Fibroblast of lung (primary cell): ENCODE measurements at regions not wholly inside any gene's neighbourhood (a gene's known extent, or its start where the extent isn't known, plus 50 kb on each side); places are given as distances from the start of the nearest gene placed in this dataset.
A peak's percentile ranks its signal among the peaks of the same experiment; 100 is the strongest.

Source experiments
- DNase-seq, 2 donors: peaks; one replicate each; pipeline versions ENCODE4 v3.0.0 to v3.0.0-alpha.2; 2010; ENCODE audit warnings: low read depth in 2 of 2
- H2AFZ ChIP-seq: 2 replicates; pipeline ENCODE4 v1.5.1; 2012; ENCODE audit warnings: low read length, control low read depth, inconsistent platforms
- H3K27ac ChIP-seq: 2 replicates; pipeline ENCODE4 v1.5.1; 2011; ENCODE audit warnings: low read length, control low read depth; ENCODE audit not compliant: insufficient read depth
- H3K27me3 ChIP-seq: 2 replicates; pipeline ENCODE4 v1.5.1; 2011; ENCODE audit warnings: mild to moderate bottlenecking, low read length; ENCODE audit not compliant: control insufficient read depth, insufficient read depth
- H3K36me3 ChIP-seq: 2 replicates; pipeline ENCODE4 v1.5.1; 2011; ENCODE audit warnings: low read length; ENCODE audit not compliant: control insufficient read depth, insufficient read depth
- H3K4me1 ChIP-seq: 2 replicates; pipeline ENCODE4 v1.5.1; 2011; ENCODE audit warnings: low read length; ENCODE audit not compliant: control insufficient read depth, insufficient read depth; ENCODE audit errors: extremely low read depth
- H3K4me2 ChIP-seq: 2 replicates; pipeline ENCODE4 v1.5.1; 2011; ENCODE audit warnings: low read length, control low read depth; ENCODE audit not compliant: insufficient read depth; ENCODE audit errors: extremely low read depth
- H3K4me3 ChIP-seq, 4 experiments: fragments of 200-600 bp in 1 of 4; sonication (generic) in 1 of 4; replicated peaks in 1 of 4; 2 replicates each; pipeline ENCODE4 v1.5.1; 2011 to 2016; ENCODE audit warnings: low read length in 4 of 4, low read depth in 3 of 4, mild to moderate bottlenecking in 3 of 4, control low read depth in 2 of 4, inconsistent platforms in 1 of 4, mixed read lengths in 1 of 4; ENCODE audit not compliant: insufficient read depth in 1 of 4; ENCODE audit errors: control extremely low read depth in 1 of 4
- H3K79me2 ChIP-seq: 2 replicates; pipeline ENCODE4 v1.5.1; 2012; ENCODE audit warnings: mild to moderate bottlenecking, low read length, inconsistent platforms; ENCODE audit not compliant: control insufficient read depth, insufficient read depth
- H3K9ac ChIP-seq: 2 replicates; pipeline ENCODE4 v1.5.1; 2011; ENCODE audit warnings: mild to moderate bottlenecking, low read length, control low read depth; ENCODE audit not compliant: insufficient read depth
- H3K9me3 ChIP-seq: 2 replicates; pipeline ENCODE4 v1.5.1; 2012; ENCODE audit warnings: low read depth, low read length; ENCODE audit not compliant: control insufficient read depth, insufficient read depth
- H4K20me1 ChIP-seq: 2 replicates; pipeline ENCODE4 v1.5.1; 2011; ENCODE audit warnings: low read length; ENCODE audit not compliant: control insufficient read depth, insufficient read depth; ENCODE audit errors: extremely low read depth
- CTCF ChIP-seq, 2 donors: IDR thresholded peaks in 1 of 2; conservative IDR thresholded peaks in 1 of 2; 1 replicate in 1 of 2; 2 replicates in 1 of 2; pipeline ENCODE4 v1.5.1; 2011 to 2012; ENCODE audit warnings: low read length in 2 of 2, control low read depth in 1 of 2, inconsistent platforms in 1 of 2, low read depth in 1 of 2, mild to moderate bottlenecking in 1 of 2
- EZH2 ChIP-seq: IDR thresholded peaks from 2 replicates; pipeline ENCODE4 v1.5.1; 2012; ENCODE audit warnings: low read length, control low read depth, mild to moderate bottlenecking; ENCODE audit errors: missing control alignments

- Histone ChIP-seq H2AFZ (no peak overlapping the region), H3K9ac (no peak overlapping the region), H3K27me3 (no peaks in the 10 kb centered on the region), H3K79me2 (no peaks in the 10 kb centered on the region), H3K36me3 (no peaks in the 10 kb centered on the region), H3K4me3 (no peak overlapping the region), H3K4me2 (no peak overlapping the region), H3K9me3 (no peaks in the 10 kb centered on the region), H3K27ac (no peak overlapping the region), H3K4me1 (no peaks in the 10 kb centered on the region), H4K20me1 (no peaks in the 10 kb centered on the region)
- TF ChIP-seq EZH2, result no peak
- no peak for TF ChIP-seq CTCF (conservative IDR thresholded peaks at IDR 0.05 in 1 of 2, IDR thresholded peaks at IDR 0.05 in 1 of 2; ENCODE audit: low read depth in 1 of 2, low read length in 2 of 2)
- no peak for DNase-seq
Observed at GRCh38 chr22:22799561-22799960, 88.1 kb upstream of the IGLL5 start.

- no peaks in the 10 kb centered on the region for H3K27me3 ChIP-seq
- H3K27ac ChIP-seq, result no peak overlapping the region
- H4K20me1 ChIP-seq, result no peaks in the 10 kb centered on the region
- H3K4me3 ChIP-seq, result no peak overlapping the region
- no peak overlapping the region for H3K4me2 ChIP-seq
- TF ChIP-seq EZH2 (no peak), CTCF (conservative IDR thresholded peaks at IDR 0.05 in 1 of 2, IDR thresholded peaks at IDR 0.05 in 1 of 2; ENCODE audit: low read depth in 1 of 2, low read length in 2 of 2) (no peak)
- no peaks in the 10 kb centered on the region for H3K4me1 ChIP-seq
- H3K9me3 ChIP-seq, result no peaks in the 10 kb centered on the region
- H2AFZ ChIP-seq, result no peak overlapping the region
- DNase-seq, result no peak
- H3K9ac ChIP-seq, result no peak overlapping the region
- H3K36me3 ChIP-seq, result no peaks in the 10 kb centered on the region
- H3K79me2 ChIP-seq, result no peaks in the 10 kb centered on the region
Observed at GRCh38 chr22:22800716-22801115, 86.9 kb upstream of the IGLL5 start.

GRCh38 chr22:22802339-22802970 lies 85.2 kb upstream of the IGLL5 start:
- no peaks in the 10 kb centered on the region for H3K4me1 ChIP-seq
- H3K9me3 ChIP-seq, result no peaks in the 10 kb centered on the region
- no peak overlapping the region for H3K27ac ChIP-seq
- H2AFZ ChIP-seq, result no peak overlapping the region
- H3K27me3 ChIP-seq, result no peaks in the 10 kb centered on the region
- no peaks in the 10 kb centered on the region for H3K36me3 ChIP-seq
- H4K20me1 ChIP-seq, result no peaks in the 10 kb centered on the region
- no peaks in the 10 kb centered on the region for H3K79me2 ChIP-seq
- no peak overlapping the region for H3K4me3 ChIP-seq
- TF ChIP-seq EZH2 (no peak), CTCF (conservative IDR thresholded peaks at IDR 0.05 in 1 of 2, IDR thresholded peaks at IDR 0.05 in 1 of 2; ENCODE audit: low read depth in 1 of 2, low read length in 2 of 2) (peak in 1 of 2 donors; percentile 22)
- no peak overlapping the region for H3K9ac ChIP-seq
- no peak for DNase-seq
- no peak overlapping the region for H3K4me2 ChIP-seq
